COLO668 (cell line): ENCODE measurements at regions not wholly inside any gene's neighbourhood (a gene's known extent, or its start where the extent isn't known, plus 50 kb on each side); places are given as distances from the start of the nearest gene placed in this dataset.
"Not testable (repeated sequence)": the region's sequence is repeated elsewhere in the genome, so short reads cannot be mapped to it uniquely, and the experiment has no call there.

Experiments
- DNase-seq: peaks from one replicate; lab custom pipeline; 2025; ENCODE audit not compliant: unreplicated experiment; lab: John Stamatoyannopoulos, UW

- DNase-seq, result no peak
Observed at GRCh38 chr2:18267501-18267900, 293.0 kb downstream of the RDH14 start.

DNA sequence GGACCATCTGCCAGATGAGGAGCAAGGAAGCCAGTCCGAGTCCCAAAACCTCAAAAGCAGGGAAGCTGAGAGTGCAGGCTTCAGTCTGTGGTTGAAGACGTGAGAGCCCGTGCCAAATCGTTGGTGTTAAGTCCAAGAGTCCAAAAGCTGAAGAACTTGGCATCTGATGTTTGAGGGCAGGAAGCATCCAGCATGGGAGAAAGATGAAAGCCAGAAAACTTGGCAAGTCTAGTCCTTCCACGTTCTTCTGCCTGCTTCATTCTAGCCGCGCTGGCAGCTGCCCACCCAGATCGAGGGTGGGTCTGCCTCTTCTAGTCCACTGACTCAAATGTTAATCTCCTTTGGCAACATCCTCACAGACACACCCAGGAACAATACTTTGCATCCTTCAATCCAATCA, 293.8 kb downstream of the RDH14 start:
- not testable (repeated sequence) for DNase-seq

DNA sequence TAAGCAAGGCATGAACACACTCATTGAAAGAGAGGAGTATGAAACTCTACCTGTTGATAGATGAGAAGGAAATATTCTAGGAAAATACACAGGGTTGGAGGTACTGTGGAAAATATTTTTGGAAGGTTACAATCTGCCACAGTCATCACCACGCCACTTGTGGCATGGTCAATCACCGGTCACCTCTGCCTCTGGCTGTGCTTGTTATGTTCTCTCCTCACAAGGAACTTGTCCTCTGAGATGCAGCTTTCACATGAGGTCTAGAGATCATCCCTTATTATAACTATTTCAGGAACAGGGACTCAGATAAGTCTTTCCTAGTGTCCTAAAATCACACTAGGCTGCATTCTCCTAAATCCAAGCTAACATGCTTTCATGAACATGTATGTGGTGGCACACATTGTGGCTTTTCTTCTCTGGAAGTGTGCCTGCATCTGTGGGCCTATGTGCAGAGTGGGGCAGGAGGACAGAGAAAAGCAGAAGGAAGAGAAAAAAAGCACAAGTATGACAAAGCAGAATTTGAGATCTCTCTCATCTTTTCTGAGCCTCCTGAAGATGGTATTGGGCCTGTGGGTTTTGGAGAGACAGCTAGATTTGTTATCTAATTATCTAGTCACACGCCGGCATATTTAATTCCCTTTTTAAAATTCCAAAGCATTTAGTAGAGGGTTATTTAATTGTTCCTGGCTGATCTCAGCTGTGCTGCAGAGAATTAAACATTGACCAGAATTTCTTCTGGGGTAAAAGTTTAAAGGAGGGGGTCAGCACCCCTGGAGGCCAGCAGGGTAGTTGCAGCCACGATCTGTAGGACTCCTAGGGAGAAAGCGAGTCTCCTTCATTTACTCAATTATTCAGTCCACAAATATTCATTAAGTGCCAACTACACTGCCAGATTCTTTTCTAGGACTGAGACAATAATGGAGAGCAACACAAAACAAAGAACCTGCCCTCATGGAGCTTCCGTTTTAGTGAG, 294.6 kb downstream of the RDH14 start:
- DNase-seq, result no peak

- DNase-seq, result no peak
Observed at GRCh38 chr2:18262601-18263000, 297.9 kb downstream of the RDH14 start.

DNA sequence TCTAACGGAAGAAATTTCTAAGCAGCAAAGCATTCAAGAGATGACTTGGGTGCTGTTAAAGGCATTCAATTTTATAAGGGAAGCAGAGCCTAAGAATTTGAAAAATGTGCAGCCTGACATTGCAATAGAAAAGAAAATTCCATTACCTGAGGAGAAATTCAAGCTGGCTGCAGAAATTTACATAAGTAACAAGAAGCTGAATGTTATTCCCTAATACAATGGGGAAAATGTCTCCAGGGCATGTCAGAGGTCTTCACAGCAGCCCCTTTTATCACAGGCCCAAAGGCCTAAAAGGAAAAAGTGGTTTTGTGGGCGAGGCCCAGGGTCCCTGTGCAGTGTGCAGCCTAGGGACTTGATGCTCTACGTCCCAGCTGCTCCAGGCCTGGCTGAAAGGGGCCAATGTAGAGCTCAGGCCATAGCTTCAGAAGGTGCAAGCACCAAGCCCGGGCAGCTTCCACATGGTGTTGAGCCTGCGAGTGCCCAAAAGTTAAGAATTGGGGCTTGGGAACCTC, 306.7 kb downstream of the RDH14 start:
- no peak for DNase-seq

- DNase-seq, result no peak
Observed at GRCh38 chr2:18251486-18251885, 309.0 kb downstream of the RDH14 start.

DNA sequence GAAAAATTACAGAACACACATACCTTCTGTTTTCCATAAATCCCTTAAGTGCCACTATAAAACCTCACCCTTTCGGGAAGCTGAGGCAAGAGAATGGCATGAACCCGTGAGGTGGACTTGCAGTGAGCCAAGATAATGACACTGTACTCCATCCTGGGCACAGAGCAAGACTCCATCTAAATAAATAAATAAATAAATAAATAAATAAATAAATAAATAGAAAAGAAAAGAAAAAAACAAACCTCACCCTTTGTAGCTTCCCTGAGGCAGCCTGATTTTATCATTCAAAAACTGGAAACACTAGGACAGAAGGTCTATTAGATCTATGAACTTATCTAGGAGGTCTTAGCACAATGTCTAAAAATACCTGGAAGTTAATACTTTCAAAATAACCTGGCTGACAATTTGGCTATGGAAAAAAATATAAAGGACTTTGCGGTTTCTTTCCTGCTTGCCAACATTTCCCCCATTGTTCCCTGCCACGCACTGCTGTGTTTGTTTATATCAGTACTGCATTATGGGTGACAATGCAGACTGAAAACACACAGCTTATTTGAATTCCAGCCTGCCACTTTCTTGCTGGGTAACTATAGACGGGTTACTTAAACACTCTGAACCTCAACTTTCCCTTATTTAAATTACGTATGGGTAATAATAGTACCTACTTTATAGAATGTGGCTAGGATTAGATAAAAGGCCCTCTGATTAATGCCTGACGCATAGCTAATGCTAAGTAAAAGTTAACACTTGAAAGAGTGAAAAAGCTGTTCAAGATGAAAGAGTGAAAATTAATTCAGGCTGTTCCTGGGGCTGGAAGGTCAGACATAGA, 313.0 kb downstream of the RDH14 start:
- DNase-seq, result peak; percentile 40

- peak; percentile 6 for DNase-seq
Observed at GRCh38 chr2:18245375-18245774, 315.1 kb downstream of the RDH14 start.

GRCh38 chr2:18244845-18245244, 315.6 kb downstream of the RDH14 start:
- DNase-seq, result no peak

- no peak for DNase-seq
Observed at GRCh38 chr2:18243816-18244215, 316.6 kb downstream of the RDH14 start.

GRCh38 chr2:18242716-18243115, 317.7 kb downstream of the RDH14 start:
- no peak for DNase-seq

DNA sequence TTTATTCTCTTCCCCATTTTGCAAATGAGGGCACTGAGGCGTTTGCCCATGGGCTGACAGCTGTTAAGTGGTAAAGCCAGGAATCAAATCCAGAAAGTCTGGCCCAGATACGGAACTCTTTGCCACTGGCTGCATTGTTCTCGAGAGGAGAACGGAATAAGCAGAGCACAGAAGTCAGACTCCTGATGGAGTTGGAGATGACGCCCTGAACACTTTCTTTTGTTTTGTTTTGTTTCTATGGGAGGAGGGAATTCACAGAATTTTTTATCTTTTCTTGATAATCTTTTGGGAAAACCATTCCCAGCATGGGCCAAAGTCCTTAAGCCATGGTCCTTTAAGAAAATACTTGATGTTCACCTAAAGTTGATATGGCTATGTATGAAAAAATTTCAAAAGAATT, 322.2 kb downstream of the RDH14 start:
- DNase-seq, result no peak

- DNase-seq, result no peak
Observed at GRCh38 chr2:18237298-18237697, 323.2 kb downstream of the RDH14 start.

DNA sequence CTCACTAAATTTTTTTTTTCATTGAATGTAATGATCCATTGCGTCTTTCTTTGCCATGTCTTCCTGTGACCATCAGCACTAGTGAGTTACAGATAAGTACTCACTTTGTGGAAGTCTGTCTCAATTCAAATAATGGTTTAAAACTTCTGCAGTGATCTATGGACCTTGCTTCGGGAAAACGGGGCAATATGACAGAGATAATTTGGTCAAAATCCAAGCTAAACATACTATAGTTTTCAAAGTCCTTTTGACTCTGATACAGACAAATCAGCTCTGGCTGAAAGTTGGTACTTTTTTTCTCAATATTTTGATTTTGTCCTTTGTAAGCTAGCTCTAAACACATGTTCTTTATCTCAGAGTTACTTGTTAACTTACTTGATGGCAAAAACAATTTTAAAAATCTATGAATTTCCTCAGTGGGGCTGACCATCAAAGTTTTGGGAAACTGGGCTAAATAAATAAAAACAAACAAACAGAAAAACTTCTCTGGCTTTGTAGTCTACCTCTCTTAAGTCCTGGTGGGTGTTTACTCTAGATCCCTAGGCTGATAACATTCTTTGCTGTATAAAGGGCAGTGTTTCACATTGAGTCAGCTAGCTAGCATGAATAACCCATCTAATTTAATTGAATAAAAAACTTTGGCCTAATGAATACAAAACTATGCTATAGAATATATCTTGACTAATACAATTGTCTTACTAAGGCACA, 327.6 kb downstream of the RDH14 start:
- no peak for DNase-seq

GRCh38 chr2:18230668-18231067, 329.8 kb downstream of the RDH14 start:
- DNase-seq, result no peak

- DNase-seq, result no peak
Observed at GRCh38 chr2:18219676-18220075, 340.8 kb downstream of the RDH14 start.

DNA sequence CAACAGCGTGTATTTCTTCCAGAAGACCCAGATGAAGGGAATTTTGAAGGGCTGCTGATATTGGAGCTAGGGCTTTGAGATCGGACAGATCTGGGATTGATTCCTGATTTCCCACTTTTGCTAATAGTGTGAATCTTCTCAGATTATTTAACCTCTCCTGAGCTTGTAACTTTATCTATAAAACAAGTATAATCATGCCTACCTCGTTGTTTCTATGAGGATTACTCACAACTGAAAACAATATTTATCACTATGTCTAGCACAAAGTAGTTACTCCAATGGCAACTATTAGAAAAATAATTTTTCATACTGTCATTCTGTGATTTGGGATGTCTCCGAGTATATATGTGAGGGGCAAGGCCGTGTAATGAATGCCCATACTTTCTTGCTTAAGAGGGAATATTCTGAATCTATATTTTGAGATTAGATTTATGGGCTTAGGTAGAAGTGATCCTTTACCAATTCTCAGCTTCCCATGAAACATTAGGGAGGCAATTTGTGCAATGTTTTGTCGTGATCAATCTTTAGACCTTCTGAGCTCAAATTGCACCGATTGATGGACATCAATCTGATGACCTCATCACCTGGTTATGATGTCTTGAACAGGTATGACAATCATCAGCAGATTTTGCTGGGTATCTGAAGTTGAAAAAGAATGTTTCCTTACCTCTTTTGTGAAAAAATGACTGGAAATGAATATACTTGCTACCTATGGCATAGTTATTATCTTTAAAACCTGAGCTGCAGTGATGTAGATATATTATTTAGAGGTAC, 339.9 kb downstream of the KCNS3 start:
- no peak for DNase-seq

- no peak for DNase-seq
Observed at GRCh38 chr2:18214936-18215335, 336.5 kb downstream of the KCNS3 start.

- DNase-seq, result no peak
Observed at GRCh38 chr2:18213986-18214385, 335.5 kb downstream of the KCNS3 start.

DNA sequence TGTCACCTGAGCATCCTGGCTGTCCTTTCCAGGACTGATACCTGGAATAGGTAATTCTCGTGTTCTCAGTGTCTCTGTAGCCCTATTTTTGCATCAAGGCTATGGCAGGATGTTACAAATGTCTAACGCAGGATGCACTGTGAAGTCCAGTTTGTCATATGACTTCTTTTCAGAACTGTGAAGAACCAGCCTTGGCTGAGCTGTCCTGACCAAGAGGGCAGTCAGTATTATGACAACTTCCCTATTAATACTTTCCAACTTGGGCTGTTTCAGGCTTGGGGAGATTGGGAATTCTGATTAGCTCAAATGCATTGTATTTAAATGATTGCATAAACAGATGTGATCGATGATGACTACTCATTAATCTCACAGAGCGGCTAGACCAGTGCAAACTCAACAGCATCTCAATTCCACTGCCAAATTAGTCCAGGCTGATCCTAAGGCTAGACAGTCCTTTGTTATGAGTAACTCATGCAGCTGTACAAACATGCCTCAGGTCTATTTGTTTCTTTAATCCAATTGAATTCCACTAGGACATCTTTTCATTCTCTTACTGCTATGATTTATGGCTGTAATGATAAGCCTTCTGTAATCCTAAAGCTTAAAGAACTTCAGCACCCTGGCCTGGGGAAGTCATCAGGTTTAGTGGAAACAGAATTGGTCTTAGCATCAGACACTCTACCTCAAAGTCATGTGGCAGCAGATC, 331.6 kb downstream of the KCNS3 start:
- DNase-seq, result peak; percentile 49
